H9 (cell line): ENCODE measurements at regions not wholly inside any gene's neighbourhood (a gene's known extent, or its start where the extent isn't known, plus 50 kb on each side); places are given as distances from the start of the nearest gene placed in this dataset.

Source experiments
- DNase-seq: peaks from one replicate; pipeline ENCODE4 v3.0.0-alpha.2; 2017
- H2AFZ ChIP-seq: one replicate; pipeline ENCODE4 v1.6.1; 2013; ENCODE audit warnings: mild to moderate bottlenecking, low read length, control low read depth, moderate library complexity
- H2AK5ac ChIP-seq: 2 replicates; pipeline ENCODE4 v1.6.1; 2013; ENCODE audit warnings: low read length, control low read depth, mixed read lengths; ENCODE audit not compliant: insufficient read length
- H2BK120ac ChIP-seq: one replicate; pipeline ENCODE4 v1.6.1; 2013; ENCODE audit warnings: low read depth, mild to moderate bottlenecking, low read length, control low read depth, inconsistent platforms; ENCODE audit not compliant: poor library complexity, severe bottlenecking
- H2BK12ac ChIP-seq: 2 replicates; pipeline ENCODE4 v1.6.1; 2013; ENCODE audit warnings: low read length, control low read depth, mixed read lengths, low read depth; ENCODE audit not compliant: insufficient read length
- H2BK15ac ChIP-seq: 2 replicates; pipeline ENCODE4 v1.6.1; 2013; ENCODE audit warnings: low read depth, low read length, control low read depth
- H2BK20ac ChIP-seq: one replicate; pipeline ENCODE4 v1.6.1; 2013; ENCODE audit warnings: low read depth, mild to moderate bottlenecking, low read length, control low read depth, inconsistent platforms; ENCODE audit not compliant: poor library complexity, severe bottlenecking
- H2BK5ac ChIP-seq: 2 replicates; pipeline ENCODE4 v1.6.1; 2013; ENCODE audit warnings: low read length, control low read depth, mixed read lengths; ENCODE audit not compliant: insufficient read length
- H3K14ac ChIP-seq: 2 replicates; pipeline ENCODE4 v1.6.1; 2013; ENCODE audit warnings: low read length, control low read depth; ENCODE audit not compliant: insufficient read depth
- H3K18ac ChIP-seq: 2 replicates; pipeline ENCODE4 v1.6.1; 2013; ENCODE audit warnings: low read depth, mild to moderate bottlenecking, mixed read lengths, low read length, control low read depth; ENCODE audit not compliant: insufficient read length
- H3K23ac ChIP-seq: 2 replicates; pipeline ENCODE4 v1.6.1; 2013; ENCODE audit warnings: low read length, control low read depth, mixed read lengths, low read depth; ENCODE audit not compliant: insufficient read length
- H3K23me2 ChIP-seq: 2 replicates; pipeline ENCODE4 v1.6.1; 2013; ENCODE audit warnings: low read depth, mild to moderate bottlenecking, mixed read lengths, low read length, control low read depth; ENCODE audit not compliant: insufficient read length, poor library complexity, severe bottlenecking
- H3K27ac ChIP-seq: 2 replicates; pipeline ENCODE4 v1.5.1; 2013; ENCODE audit warnings: low read length, control low read depth, mixed read lengths, low read depth; ENCODE audit not compliant: insufficient read length
- H3K27me3 ChIP-seq: 2 replicates; pipeline ENCODE4 v1.6.1; 2013; ENCODE audit warnings: low read length, control low read depth, inconsistent platforms; ENCODE audit not compliant: insufficient read depth
- H3K4ac ChIP-seq: 2 replicates; pipeline ENCODE4 v1.6.1; 2013; ENCODE audit warnings: low read depth, mild to moderate bottlenecking, control low read depth, inconsistent platforms, low read length, moderate library complexity
- H3K4me1 ChIP-seq: 2 replicates; pipeline ENCODE4 v1.6.1; 2013; ENCODE audit warnings: low read length, control low read depth, inconsistent platforms; ENCODE audit not compliant: insufficient read depth
- H3K4me2 ChIP-seq: 2 replicates; pipeline ENCODE4 v1.6.1; 2013; ENCODE audit warnings: low read length, control low read depth, mixed read lengths; ENCODE audit not compliant: insufficient read length, insufficient read depth
- H3K56ac ChIP-seq: 2 replicates; pipeline ENCODE4 v1.6.1; 2013; ENCODE audit warnings: low read depth, mild to moderate bottlenecking, mixed read lengths, low read length, control low read depth; ENCODE audit not compliant: insufficient read length
- H3K79me1 ChIP-seq: 2 replicates; pipeline ENCODE4 v1.6.1; 2013; ENCODE audit warnings: low read depth, mild to moderate bottlenecking, moderate library complexity, low read length, control low read depth, inconsistent platforms; ENCODE audit not compliant: insufficient read depth, poor library complexity, severe bottlenecking
- H3K79me2 ChIP-seq: 2 replicates; pipeline ENCODE4 v1.6.1; 2013; ENCODE audit warnings: low read length, control low read depth, inconsistent platforms; ENCODE audit not compliant: insufficient read depth
- H3K9ac ChIP-seq: 2 replicates; pipeline ENCODE4 v1.6.1; 2013; ENCODE audit warnings: low read length, control low read depth, mixed read lengths; ENCODE audit not compliant: insufficient read length; ENCODE audit errors: extremely low read depth
- H3K9me3 ChIP-seq: one replicate; pipeline ENCODE4 v1.6.1; 2013; ENCODE audit warnings: low read depth, low read length, inconsistent platforms; ENCODE audit not compliant: control insufficient read depth
- H3T11ph ChIP-seq: one replicate; pipeline ENCODE4 v1.6.1; 2013; ENCODE audit warnings: mild to moderate bottlenecking, low read length, control low read depth, inconsistent platforms
- H4K20me1 ChIP-seq: one replicate; pipeline ENCODE4 v1.6.1; 2013; ENCODE audit not compliant: control insufficient read depth, insufficient read length, insufficient read depth
- H4K5ac ChIP-seq: 2 replicates; pipeline ENCODE4 v1.6.1; 2013; ENCODE audit warnings: low read depth, mild to moderate bottlenecking, mixed read lengths, low read length, control low read depth; ENCODE audit not compliant: insufficient read length
- H4K8ac ChIP-seq: replicated peaks from 2 replicates; pipeline ENCODE4 v1.6.1; 2013; ENCODE audit warnings: low read length, control low read depth, mixed read lengths, low read depth; ENCODE audit not compliant: insufficient read length
- H4K91ac ChIP-seq: 2 replicates; pipeline ENCODE4 v1.6.1; 2013; ENCODE audit warnings: low read depth, mild to moderate bottlenecking, moderate library complexity, mixed read lengths, low read length, control low read depth; ENCODE audit not compliant: insufficient read length
- H3K27ac Mint-ChIP-seq, 3 experiments: 2 replicates in 2 of 3; 3 replicates in 1 of 3; pipeline ENCODE4 v1.8.0; 2020 to 2021; ENCODE audit warnings: mixed read lengths in 3 of 3, mild to moderate bottlenecking in 1 of 3, moderate library complexity in 1 of 3
- H3K27me3 Mint-ChIP-seq: 2 replicates; pipeline ENCODE4 v1.8.0; 2021; ENCODE audit warnings: low read depth, mild to moderate bottlenecking, moderate library complexity, mixed read lengths
- H3K36me3 Mint-ChIP-seq, 3 experiments: 2 replicates in 2 of 3; 3 replicates in 1 of 3; pipeline ENCODE4 v1.8.0; 2020 to 2021; ENCODE audit warnings: low read depth in 3 of 3, mixed read lengths in 3 of 3; ENCODE audit not compliant: insufficient read depth in 1 of 3
- H3K4me1 Mint-ChIP-seq, 2 experiments: 2 replicates each; pipeline ENCODE4 v1.8.0; 2020; ENCODE audit warnings: mixed read lengths in 2 of 2
- H3K4me3 Mint-ChIP-seq, 2 experiments: 2 replicates in 1 of 2; 3 replicates in 1 of 2; pipeline ENCODE4 v1.8.0; 2020 to 2021; ENCODE audit warnings: mild to moderate bottlenecking in 2 of 2, mixed read lengths in 2 of 2, moderate library complexity in 1 of 2
- H3K9me3 Mint-ChIP-seq, 2 experiments: 2 replicates in 1 of 2; 3 replicates in 1 of 2; pipeline ENCODE4 v1.8.0; 2020; ENCODE audit warnings: mild to moderate bottlenecking in 2 of 2, mixed read lengths in 2 of 2, moderate library complexity in 1 of 2
- WGBS: extraction: QIAGEN DNeasy Blood & Tissue Kit; methylation state at CpG from one replicate; pipeline ENCODE4 v1.1.7; 2013; ENCODE audit warnings: missing lambda C conversion rate, low lambda C conversion rate, mixed read lengths; ENCODE audit not compliant: insufficient read length; ENCODE audit errors: extremely low coverage; 5-methylcytosine and 5-hydroxymethylcytosine counted together
- TF ChIP-seq, protein P1 (sequence below): fragments of 200-600 bp; sonication (generic); conservative IDR thresholded peaks from 3 replicates; pipeline ENCODE4 v1.8.0; 2021; ENCODE audit warnings: antibody characterized with exemption, mild to moderate bottlenecking

DNA sequence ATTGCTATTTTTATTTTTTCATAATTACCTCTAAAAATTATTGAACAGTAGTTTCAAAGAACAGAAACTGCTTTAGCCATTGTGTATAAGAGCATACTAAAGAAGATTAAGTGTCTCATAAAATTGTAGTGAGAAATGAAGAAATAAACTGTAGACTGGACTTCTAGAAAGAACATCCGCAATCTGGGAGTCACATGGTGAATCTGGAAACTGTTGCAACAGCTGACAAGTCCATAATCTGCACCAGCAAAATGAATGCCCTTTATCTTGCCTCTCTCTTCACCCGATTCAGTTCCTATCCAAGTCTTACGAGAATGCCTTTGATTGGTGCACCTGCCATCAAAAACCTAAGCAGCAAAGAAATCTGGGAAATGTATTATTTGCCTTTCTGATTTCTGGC lies 312.9 kb downstream of the NAF1 start:
- no peaks in the 10 kb centered on the region for H3K27me3 Mint-ChIP-seq
- no peaks in the 10 kb centered on the region for H3K79me1 ChIP-seq
- H3K56ac ChIP-seq = no peak overlapping the region
- H3K18ac ChIP-seq = no peak overlapping the region
- H3K9me3 Mint-ChIP-seq = peaks cover 5 to 12% of the 10 kb centered on the region in 2 experiments; a peak in 4 of 5 replicates
- no peak overlapping the region for H2BK15ac ChIP-seq
- H3K27me3 ChIP-seq = no peaks in the 10 kb centered on the region
- H3T11ph ChIP-seq = no peak overlapping the region
- no peak overlapping the region for H2BK20ac ChIP-seq
- no peak overlapping the region for H4K5ac ChIP-seq
- no peak overlapping the region for H3K4me3 Mint-ChIP-seq
- H3K27ac ChIP-seq = no peak overlapping the region
- H3K23me2 ChIP-seq = no peaks in the 10 kb centered on the region
- DNase-seq = no peak
- no peak overlapping the region for H4K8ac ChIP-seq
- peaks cover 5 to 15% of the 10 kb centered on the region in 2 experiments; a peak in 3 of 4 replicates for H3K4me1 Mint-ChIP-seq
- no peaks in the 10 kb centered on the region for H3K79me2 ChIP-seq
- no peaks in the 10 kb centered on the region for H3K9me3 ChIP-seq
- TF ChIP-seq, protein P1, sequence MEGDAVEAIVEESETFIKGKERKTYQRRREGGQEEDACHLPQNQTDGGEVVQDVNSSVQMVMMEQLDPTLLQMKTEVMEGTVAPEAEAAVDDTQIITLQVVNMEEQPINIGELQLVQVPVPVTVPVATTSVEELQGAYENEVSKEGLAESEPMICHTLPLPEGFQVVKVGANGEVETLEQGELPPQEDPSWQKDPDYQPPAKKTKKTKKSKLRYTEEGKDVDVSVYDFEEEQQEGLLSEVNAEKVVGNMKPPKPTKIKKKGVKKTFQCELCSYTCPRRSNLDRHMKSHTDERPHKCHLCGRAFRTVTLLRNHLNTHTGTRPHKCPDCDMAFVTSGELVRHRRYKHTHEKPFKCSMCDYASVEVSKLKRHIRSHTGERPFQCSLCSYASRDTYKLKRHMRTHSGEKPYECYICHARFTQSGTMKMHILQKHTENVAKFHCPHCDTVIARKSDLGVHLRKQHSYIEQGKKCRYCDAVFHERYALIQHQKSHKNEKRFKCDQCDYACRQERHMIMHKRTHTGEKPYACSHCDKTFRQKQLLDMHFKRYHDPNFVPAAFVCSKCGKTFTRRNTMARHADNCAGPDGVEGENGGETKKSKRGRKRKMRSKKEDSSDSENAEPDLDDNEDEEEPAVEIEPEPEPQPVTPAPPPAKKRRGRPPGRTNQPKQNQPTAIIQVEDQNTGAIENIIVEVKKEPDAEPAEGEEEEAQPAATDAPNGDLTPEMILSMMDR = no peak
- H3K4ac ChIP-seq = no peak overlapping the region
- no peak overlapping the region for H2BK5ac ChIP-seq
- WGBS = no CpG with 5 or more reads among the region's 3 CpGs
- no peak overlapping the region for H3K4me2 ChIP-seq
- peaks cover 4 to 9% (median 6%) of the 10 kb centered on the region in 3 experiments; a peak in 3 of 7 replicates for H3K36me3 Mint-ChIP-seq
- H2AFZ ChIP-seq = no peak overlapping the region
- no peak overlapping the region for H4K91ac ChIP-seq
- H4K20me1 ChIP-seq = no peaks in the 10 kb centered on the region
- H3K4me1 ChIP-seq = no peaks in the 10 kb centered on the region
- H3K23ac ChIP-seq = no peak overlapping the region
- no peak overlapping the region for H2BK12ac ChIP-seq
- H3K9ac ChIP-seq = no peak overlapping the region
- H3K14ac ChIP-seq = no peak overlapping the region
- no peak overlapping the region for H3K27ac Mint-ChIP-seq
- no peak overlapping the region for H2AK5ac ChIP-seq
- no peak overlapping the region for H2BK120ac ChIP-seq
